ENCODE measurements at regions not wholly inside any gene's neighbourhood (a gene's known extent, or its start where the extent isn't known, plus 50 kb on each side); places are given as distances from the start of the nearest gene placed in this dataset.

- FAIRE-seq, result no peak
- no peak for TF ChIP-seq POLR2A (IDR thresholded peaks at IDR 0.05; ENCODE audit: low read depth, low read length)
- DNase-seq (ENCODE audit: insufficient read length, low spot score), result no peak
These were observed 991.5 kb downstream of the PCDH18 start for GRCh38 chr4:136540747-136541146.

DNA sequence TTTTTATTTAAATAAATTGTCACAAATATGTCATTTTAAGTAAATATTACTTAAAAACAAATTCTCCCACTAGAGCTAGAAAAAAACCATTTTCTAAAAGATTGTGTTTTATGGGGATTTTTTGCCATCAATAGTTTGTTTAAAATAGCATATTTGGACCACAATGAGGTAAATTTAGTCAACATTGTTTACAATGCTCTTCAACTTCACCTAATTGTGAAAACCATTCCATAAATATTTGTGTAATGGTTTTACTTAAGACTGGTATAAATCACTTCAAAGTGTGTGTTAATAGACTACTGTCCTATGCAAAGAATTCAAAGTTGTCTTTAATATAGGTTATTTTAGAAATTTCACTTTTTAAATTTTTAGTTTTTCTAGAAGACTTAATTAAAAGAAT is 1004.2 kb downstream of the PCDH18 start:
- FAIRE-seq (no peak), DNase-seq (ENCODE audit: insufficient read length, low spot score) (no peak)
- TF ChIP-seq POLR2A (IDR thresholded peaks at IDR 0.05; ENCODE audit: low read depth, low read length), result no peak

GRCh38 chr4:136526517-136526916 is 1005.8 kb downstream of the PCDH18 start:
- DNase-seq (ENCODE audit: insufficient read length, low spot score) (no peak), FAIRE-seq (no peak)
- no peak for TF ChIP-seq POLR2A (IDR thresholded peaks at IDR 0.05; ENCODE audit: low read depth, low read length)

DNA sequence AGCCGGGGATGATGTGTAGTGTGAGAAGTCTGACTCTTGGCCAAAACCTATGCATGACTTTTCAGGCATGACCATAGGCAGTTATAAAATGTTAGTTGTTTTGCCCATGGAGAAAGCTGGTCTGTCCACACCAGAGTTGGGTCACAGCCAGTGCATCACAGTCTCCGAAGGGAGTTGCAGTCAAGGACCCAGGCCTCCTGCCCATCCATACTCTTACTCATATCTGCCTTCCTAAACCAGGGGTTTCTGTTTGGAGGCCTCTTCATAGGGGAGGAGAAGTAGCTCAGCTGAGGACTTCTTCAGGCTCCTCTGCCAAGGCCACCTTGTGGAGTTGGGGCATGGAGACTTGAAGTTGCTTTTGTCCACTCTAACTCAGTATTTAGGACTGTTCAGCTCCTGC is 1008.3 kb downstream of the PCDH18 start:
- no peak for TF ChIP-seq POLR2A (IDR thresholded peaks at IDR 0.05; ENCODE audit: low read depth, low read length)
- no peak for DNase-seq (ENCODE audit: insufficient read length, low spot score)
- no peak for FAIRE-seq

- FAIRE-seq, result no peak
- TF ChIP-seq POLR2A (IDR thresholded peaks at IDR 0.05; ENCODE audit: low read depth, low read length), result no peak
- no peak for DNase-seq (ENCODE audit: insufficient read length, low spot score)
These were observed 1015.9 kb downstream of the PCDH18 start for GRCh38 chr4:136516371-136516770.

DNA sequence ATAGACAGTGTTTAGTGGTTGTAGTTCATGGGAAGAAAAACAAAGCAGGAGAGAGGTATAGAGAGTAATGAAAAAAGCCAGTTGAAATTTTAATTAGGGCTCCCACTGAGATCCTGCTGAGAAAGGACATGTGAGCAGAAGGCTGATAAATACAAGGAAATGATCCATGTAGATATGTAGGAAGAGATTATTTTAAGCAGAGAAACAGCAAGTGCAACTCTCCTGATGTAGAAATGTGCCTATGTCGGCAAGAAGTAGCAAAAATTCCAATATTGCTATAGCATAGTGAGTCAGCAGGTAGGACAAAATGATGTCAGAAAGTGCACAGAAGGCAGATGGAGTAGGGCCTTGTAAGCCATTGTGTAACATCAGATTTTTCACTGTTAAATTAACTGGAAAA is 1027.3 kb downstream of the PCDH18 start:
- peak; percentile 64 for FAIRE-seq
- no peak for TF ChIP-seq POLR2A (IDR thresholded peaks at IDR 0.05; ENCODE audit: low read depth, low read length)
- no peak for DNase-seq (ENCODE audit: insufficient read length, low spot score)

GRCh38 chr4:136495851-136496250 is 1036.4 kb downstream of the PCDH18 start:
- FAIRE-seq (no peak), DNase-seq (ENCODE audit: insufficient read length, low spot score) (no peak)
- no peak for TF ChIP-seq POLR2A (IDR thresholded peaks at IDR 0.05; ENCODE audit: low read depth, low read length)

- no peak for TF ChIP-seq POLR2A (IDR thresholded peaks at IDR 0.05; ENCODE audit: low read depth, low read length)
- DNase-seq (ENCODE audit: insufficient read length, low spot score) (no peak), FAIRE-seq (no peak)
These were observed 1037.2 kb downstream of the PCDH18 start for GRCh38 chr4:136495076-136495475.

DNA sequence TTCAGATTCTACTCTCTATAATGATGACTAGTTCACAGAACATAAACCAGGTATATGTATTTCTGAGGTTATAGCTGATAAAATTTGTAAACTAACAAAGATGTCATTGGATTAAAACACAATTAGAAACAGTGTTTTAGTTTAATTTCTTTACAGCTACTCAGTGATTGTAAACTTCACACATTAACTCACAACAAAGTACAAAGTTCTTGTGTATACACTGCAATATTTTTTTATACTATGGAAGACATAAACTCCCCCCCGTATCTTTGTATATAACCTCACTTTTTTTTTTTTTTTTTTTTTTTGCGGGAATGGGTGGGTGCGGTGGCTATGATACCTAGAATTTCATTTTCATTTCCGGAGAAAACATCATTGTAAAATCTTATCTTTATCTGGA is 1043.2 kb downstream of the PCDH18 start:
- no peak for TF ChIP-seq POLR2A (IDR thresholded peaks at IDR 0.05; ENCODE audit: low read depth, low read length)
- FAIRE-seq, result no peak
- no peak for DNase-seq (ENCODE audit: insufficient read length, low spot score)

- no peak for TF ChIP-seq POLR2A (IDR thresholded peaks at IDR 0.05; ENCODE audit: low read depth, low read length)
These were observed 1047.3 kb downstream of the PCDH18 start for GRCh38 chr4:136484996-136485395.

DNA sequence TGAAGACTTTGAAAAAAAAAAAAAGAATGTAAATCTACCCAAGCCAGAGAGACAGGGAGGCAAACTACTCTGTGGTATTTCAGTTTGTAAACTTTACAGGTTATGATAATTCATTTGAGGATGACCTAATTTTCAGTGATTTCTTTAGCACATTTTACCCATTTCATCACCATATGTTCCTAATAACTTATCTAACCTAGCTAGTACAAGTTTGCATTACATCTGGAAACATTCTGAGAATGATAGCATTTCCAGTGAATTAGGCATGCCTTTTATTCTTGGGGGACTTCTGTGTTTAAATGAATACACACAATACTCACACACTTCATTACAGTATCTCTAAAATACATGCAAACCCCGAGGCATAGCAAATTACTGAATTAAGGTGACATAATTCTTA is 1055.5 kb downstream of the PCDH18 start:
- TF ChIP-seq POLR2A (IDR thresholded peaks at IDR 0.05; ENCODE audit: low read depth, low read length), result no peak
- DNase-seq (ENCODE audit: insufficient read length, low spot score), result no peak
- FAIRE-seq, result no peak

More at GRCh38 chr4:136484996-136485395, 1047.3 kb downstream of the PCDH18 start:
- DNase-seq (ENCODE audit: insufficient read length, low spot score) (no peak), FAIRE-seq (no peak)

DNA sequence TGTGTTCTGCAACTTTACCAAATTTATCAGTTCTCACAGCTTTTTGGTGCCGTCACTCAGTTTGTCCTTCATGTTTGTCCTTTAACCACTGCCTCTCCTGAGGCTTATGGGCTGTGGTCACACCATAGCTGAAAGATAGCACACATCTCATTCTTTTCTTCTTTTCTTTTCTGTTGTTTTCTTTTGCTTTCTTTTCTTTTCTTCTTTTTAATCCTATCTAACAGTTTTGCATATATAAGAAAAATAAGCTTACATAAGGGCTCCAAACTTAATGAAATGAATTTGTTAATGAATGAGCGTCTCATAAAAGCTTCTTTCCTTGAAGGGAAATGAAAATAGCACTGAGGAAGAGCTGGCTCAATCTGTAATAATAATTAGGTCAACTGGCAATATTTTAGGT is 1061.2 kb downstream of the PCDH18 start:
- DNase-seq (ENCODE audit: insufficient read length, low spot score), result no peak
- no peak for FAIRE-seq
- TF ChIP-seq POLR2A (IDR thresholded peaks at IDR 0.05; ENCODE audit: low read depth, low read length), result no peak

DNA sequence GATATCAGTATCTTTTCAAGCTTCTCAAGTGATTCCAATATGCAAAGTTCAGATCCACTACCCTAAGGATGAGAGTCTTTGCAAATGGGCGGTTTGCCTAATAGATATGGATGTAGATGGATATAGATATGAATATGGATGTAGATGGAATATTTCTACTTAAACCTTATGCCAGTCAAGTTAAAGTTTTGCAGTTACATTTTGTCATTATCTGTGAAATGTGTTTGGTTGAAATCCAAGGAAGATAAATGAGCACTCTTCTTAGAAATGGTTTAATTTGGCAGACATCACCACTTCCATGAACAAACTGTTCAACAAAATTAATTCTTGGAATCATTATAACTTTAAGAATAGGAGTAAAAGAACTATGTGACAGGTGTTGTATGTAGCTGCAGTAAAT is 1066.6 kb downstream of the PCDH18 start:
- no peak for DNase-seq (ENCODE audit: insufficient read length, low spot score)
- no peak for TF ChIP-seq POLR2A (IDR thresholded peaks at IDR 0.05; ENCODE audit: low read depth, low read length)
- FAIRE-seq, result no peak

GRCh38 chr4:136463941-136464340 is 1068.4 kb downstream of the PCDH18 start:
- FAIRE-seq (no peak), DNase-seq (ENCODE audit: insufficient read length, low spot score) (no peak)
- no peak for TF ChIP-seq POLR2A (IDR thresholded peaks at IDR 0.05; ENCODE audit: low read depth, low read length)

- no peak for TF ChIP-seq POLR2A (IDR thresholded peaks at IDR 0.05; ENCODE audit: low read depth, low read length)
- FAIRE-seq, result no peak
- DNase-seq (ENCODE audit: insufficient read length, low spot score), result no peak
These were observed 1070.8 kb downstream of the PCDH18 start for GRCh38 chr4:136461533-136461932.

GRCh38 chr4:136458326-136458725 is 1074.0 kb downstream of the PCDH18 start:
- FAIRE-seq (no peak), DNase-seq (ENCODE audit: insufficient read length, low spot score) (no peak)
- TF ChIP-seq POLR2A (IDR thresholded peaks at IDR 0.05; ENCODE audit: low read depth, low read length), result no peak

Data from H54 (cell line).